Stimulated activated CD8-positive, alpha-beta memory T cell treated with anti-CD3 and anti-CD28 coated beads, Interleukin-2, amount 100 ng/mL, for 1 hour (primary cell): ENCODE measurements at regions not wholly inside any gene's neighbourhood (a gene's known extent, or its start where the extent isn't known, plus 50 kb on each side); places are given as distances from the start of the nearest gene placed in this dataset.
"Not testable (repeated sequence)": the region's sequence is repeated elsewhere in the genome, so short reads cannot be mapped to it uniquely, and the experiment has no call there.

ENCODE experiments used
- DNase-seq, 2 donors: peaks; one replicate each; pipeline ENCODE4 v3.0.0-alpha.2; 2020; ENCODE audit warnings: low read depth in 2 of 2

GRCh38 chr7:36065563-36066342 is 87.3 kb upstream of the EEPD1 start:
- DNase-seq = not testable (repeated sequence)

GRCh38 chr7:36066343-36066664 is 86.8 kb upstream of the EEPD1 start:
- no peak for DNase-seq

- DNase-seq = no peak
Observed at GRCh38 chr7:36070230-36070629, 82.8 kb upstream of the EEPD1 start.

GRCh38 chr7:36071605-36072004 is 81.4 kb upstream of the EEPD1 start:
- DNase-seq = no peak

- DNase-seq = no peak
Observed at GRCh38 chr7:36072620-36073019, 80.4 kb upstream of the EEPD1 start.

- no peak for DNase-seq
Observed at GRCh38 chr7:36075561-36075960, 77.5 kb upstream of the EEPD1 start.

- DNase-seq = no peak
Observed at GRCh38 chr7:36076074-36076473, 77.0 kb upstream of the EEPD1 start.

GRCh38 chr7:36078816-36079360 is 74.2 kb upstream of the EEPD1 start:
- DNase-seq = no peak

- no peak for DNase-seq
Observed at GRCh38 chr7:36079446-36080025, 73.5 kb upstream of the EEPD1 start.

GRCh38 chr7:36080843-36081242 is 72.2 kb upstream of the EEPD1 start:
- DNase-seq = no peak

GRCh38 chr7:36082216-36082615 is 70.8 kb upstream of the EEPD1 start:
- no peak for DNase-seq

- no peak for DNase-seq
Observed at GRCh38 chr7:36082910-36083309, 70.1 kb upstream of the EEPD1 start.

GRCh38 chr7:36083626-36084380 is 69.3 kb upstream of the EEPD1 start:
- no peak for DNase-seq

- no peak for DNase-seq
Observed at GRCh38 chr7:36084485-36085091, 68.5 kb upstream of the EEPD1 start.

- DNase-seq = no peak
Observed at GRCh38 chr7:36085096-36085495, 68.0 kb upstream of the EEPD1 start.

GRCh38 chr7:36086571-36086970 is 66.5 kb upstream of the EEPD1 start:
- DNase-seq = no peak

- DNase-seq = no peak
Observed at GRCh38 chr7:36088553-36088952, 64.5 kb upstream of the EEPD1 start.

- DNase-seq = no peak
Observed at GRCh38 chr7:36088966-36089365, 64.1 kb upstream of the EEPD1 start.

- DNase-seq = no peak
Observed at GRCh38 chr7:36090976-36091873, 61.8 kb upstream of the EEPD1 start.

- no peak for DNase-seq
Observed at GRCh38 chr7:36091874-36092176, 61.2 kb upstream of the EEPD1 start.

- no peak for DNase-seq
Observed at GRCh38 chr7:36092221-36092771, 60.8 kb upstream of the EEPD1 start.
